SK-N-SH (cell line): ENCODE measurements at regions not wholly inside any gene's neighbourhood (a gene's known extent, or its start where the extent isn't known, plus 50 kb on each side); places are given as distances from the start of the nearest gene placed in this dataset.

ENCODE experiments used
- CTCF ChIA-PET: fragments of 300-600, 350-600 bp; formaldehyde crosslinking; extraction: SDS; loops from one replicate; lab custom pipeline; 2021; lab: Yijun Ruan, JAX
- POLR2A ChIA-PET: fragments of 350-600 bp; sonication (Branson Sonifier 250); formaldehyde crosslinking; extraction: SDS; loops from one replicate; lab custom pipeline; 2020; ENCODE audit warnings: antibody characterized with exemption, inconsistent platforms; lab: Yijun Ruan, JAX
- DNase-seq: peaks from one replicate; pipeline ENCODE4 v3.0.0; 2012
- H2AFZ ChIP-seq: fragments of 200-600 bp; sonication (generic); 2 replicates; pipeline ENCODE4 v1.8.1; 2016; ENCODE audit warnings: antibody characterized with exemption, mild to moderate bottlenecking, low read depth
- H3F3A ChIP-seq: fragments of 200-600 bp; sonication (generic); replicated peaks from 2 replicates; pipeline ENCODE3; 2016; ENCODE audit warnings: antibody characterized with exemption, mild to moderate bottlenecking; ENCODE audit not compliant: insufficient read depth
- H3K27ac ChIP-seq, 2 experiments: fragments of 200-500 bp in 1 of 2; fragments of 200-600 bp in 1 of 2; sonication (Bioruptor generic) in 1 of 2; sonication (generic), shearing (Covaris generic) in 1 of 2; 2 replicates each; pipeline versions ENCODE4 v1.5.1 to v1.6.1; 2014 to 2016; ENCODE audit warnings: low read depth in 2 of 2, inconsistent platforms in 1 of 2, low read length in 1 of 2, mild to moderate bottlenecking in 1 of 2, mixed read lengths in 1 of 2
- H3K27me3 ChIP-seq: fragments of 200-600 bp; sonication (generic), shearing (Covaris generic); 2 replicates; pipeline ENCODE4 v1.6.1; 2016; ENCODE audit warnings: mixed run types; ENCODE audit not compliant: insufficient read depth
- H3K36me3 ChIP-seq, 2 experiments: fragments of 200-500 bp in 1 of 2; fragments of 200-600 bp in 1 of 2; sonication (Bioruptor generic) in 1 of 2; sonication (generic) in 1 of 2; replicated peaks in 1 of 2; 2 replicates each; pipeline versions ENCODE3 to v1.5.1; 2014 to 2016; ENCODE audit warnings: low read length in 1 of 2, mild to moderate bottlenecking in 1 of 2; ENCODE audit not compliant: insufficient read depth in 2 of 2, control insufficient read depth in 1 of 2
- H3K4me1 ChIP-seq, 2 experiments: fragments of 200-500 bp in 1 of 2; fragments of 200-600 bp in 1 of 2; sonication (Bioruptor generic) in 1 of 2; sonication (generic), shearing (Covaris generic) in 1 of 2; 2 replicates each; pipeline versions ENCODE4 v1.5.1 to v1.6.1; 2014 to 2016; ENCODE audit warnings: low read depth in 1 of 2, low read length in 1 of 2, mixed run types in 1 of 2; ENCODE audit not compliant: insufficient read depth in 2 of 2, control insufficient read depth in 1 of 2
- H3K4me2 ChIP-seq: fragments of 200-600 bp; sonication (generic), shearing (Covaris generic); 2 replicates; pipeline ENCODE4 v1.6.1; 2017; ENCODE audit warnings: mixed run types
- H3K4me3 ChIP-seq, 2 experiments: fragments of 200-500 bp in 1 of 2; fragments of 200-600 bp in 1 of 2; sonication (Bioruptor generic) in 1 of 2; sonication (generic), shearing (Covaris generic) in 1 of 2; 2 replicates each; pipeline versions ENCODE4 v1.5.1 to v1.8.1; 2014 to 2016; ENCODE audit warnings: low read depth in 2 of 2, inconsistent platforms in 1 of 2, low read length in 1 of 2, mild to moderate bottlenecking in 1 of 2, mixed read lengths in 1 of 2, moderate library complexity in 1 of 2
- H3K79me2 ChIP-seq: fragments of 200-600 bp; sonication (generic); 2 replicates; pipeline ENCODE4 v1.8.1; 2017; ENCODE audit warnings: mild to moderate bottlenecking; ENCODE audit not compliant: insufficient read depth
- H3K9ac ChIP-seq: fragments of 200-600 bp; sonication (generic); 2 replicates; pipeline ENCODE4 v1.6.1; 2017; ENCODE audit warnings: mixed run types
- H3K9me2 ChIP-seq: fragments of 200-600 bp; sonication (generic); 2 replicates; pipeline ENCODE4 v1.6.1; 2017; ENCODE audit warnings: mixed run types
- H3K9me3 ChIP-seq: fragments of 200-600 bp; sonication (generic); 2 replicates; pipeline ENCODE4 v1.6.1; 2017; ENCODE audit warnings: mixed run types, mild to moderate bottlenecking, moderate library complexity
- H4K20me1 ChIP-seq: fragments of 200-600 bp; sonication (generic); 2 replicates; pipeline ENCODE4 v1.6.1; 2017; ENCODE audit warnings: mild to moderate bottlenecking, mixed run types; ENCODE audit not compliant: insufficient read depth
- CHD2 ChIP-seq: fragments of 150-350 bp; IDR thresholded peaks from 2 replicates; pipeline ENCODE4 v1.6.1; 2018; ENCODE audit warnings: low read length; ENCODE audit not compliant: partially characterized antibody
- CTCF ChIP-seq: fragments of 200-600 bp; sonication (generic); IDR thresholded peaks from 2 replicates; pipeline ENCODE4 v1.6.1; 2017; ENCODE audit warnings: antibody characterized with exemption, mild to moderate bottlenecking, moderate library complexity
- EP300 ChIP-seq, 2 experiments: IDR thresholded peaks; 2 replicates each; pipeline versions ENCODE4 v1.4.0 to v1.6.1; 2012; ENCODE audit warnings: borderline replicate concordance in 1 of 2, low read depth in 1 of 2, low read length in 1 of 2
- EZH2phosphoT487 ChIP-seq: fragments of 200-600 bp; sonication (generic); IDR thresholded peaks from 2 replicates; pipeline ENCODE4 v1.6.1; 2017; ENCODE audit warnings: low read depth, mixed run types, mild to moderate bottlenecking, antibody characterized with exemption, moderate library complexity, borderline replicate concordance
- FOSL2 ChIP-seq: IDR thresholded peaks from 2 replicates; pipeline ENCODE4 v1.4.0; 2012; ENCODE audit warnings: low read depth, mild to moderate bottlenecking, moderate library complexity, borderline replicate concordance
- FOXM1 ChIP-seq: IDR thresholded peaks from 2 replicates; pipeline ENCODE4 v1.4.0; 2012; ENCODE audit warnings: low read depth, mild to moderate bottlenecking
- GABPA ChIP-seq: IDR thresholded peaks from 2 replicates; pipeline ENCODE4 v1.4.0; 2012; ENCODE audit warnings: low read depth, mild to moderate bottlenecking
- GATA2 ChIP-seq: sonication (generic); formaldehyde crosslinking; IDR thresholded peaks from 2 replicates; pipeline ENCODE4 v1.5.0; 2020; ENCODE audit warnings: mild to moderate bottlenecking, missing genetic modification reagents
- JUND ChIP-seq: IDR thresholded peaks from 2 replicates; pipeline ENCODE4 v1.4.0; 2012
- MAX ChIP-seq: IDR thresholded peaks from 2 replicates; pipeline ENCODE4 v1.4.0; 2012; ENCODE audit warnings: low read depth
- MEF2A ChIP-seq: IDR thresholded peaks from 2 replicates; pipeline ENCODE4 v1.4.0; 2012; ENCODE audit warnings: low read depth, borderline replicate concordance
- MXI1 ChIP-seq: IDR thresholded peaks from 2 replicates; pipeline ENCODE4 v1.6.1; 2012; ENCODE audit warnings: mild to moderate bottlenecking, low read depth, low read length, improper control_type of control experiment
- PBX3 ChIP-seq: IDR thresholded peaks from 2 replicates; pipeline ENCODE4; 2012
- POLR2AphosphoS5 ChIP-seq: IDR thresholded peaks from 2 replicates; pipeline ENCODE4 v1.6.1; 2012; ENCODE audit warnings: low read depth, low read length
- RCOR1 ChIP-seq: fragments of 150-350 bp; IDR thresholded peaks from 2 replicates; pipeline ENCODE4 v1.6.1; 2017; ENCODE audit warnings: antibody characterized with exemption, low read length
- RFX5 ChIP-seq: IDR thresholded peaks from 2 replicates; pipeline ENCODE4 v1.6.1; 2012; ENCODE audit warnings: mild to moderate bottlenecking, improper control_type of control experiment, low read length
- SIN3A ChIP-seq: IDR thresholded peaks from 2 replicates; pipeline ENCODE4 v1.6.1; 2012; ENCODE audit warnings: low read depth, mild to moderate bottlenecking, low read length, moderate library complexity, borderline replicate concordance
- SMC3 ChIP-seq: IDR thresholded peaks from 2 replicates; pipeline ENCODE4 v1.6.1; 2012; ENCODE audit warnings: low read depth, low read length, improper control_type of control experiment
- TAF1 ChIP-seq: IDR thresholded peaks from 2 replicates; pipeline ENCODE4 v1.6.1; 2012; ENCODE audit warnings: low read depth, mild to moderate bottlenecking, low read length, moderate library complexity, borderline replicate concordance
- TEAD4 ChIP-seq: IDR thresholded peaks from 2 replicates; pipeline ENCODE4 v1.4.0; 2012; ENCODE audit warnings: mild to moderate bottlenecking, borderline replicate concordance; ENCODE audit not compliant: insufficient read depth
- USF1 ChIP-seq: IDR thresholded peaks from 2 replicates; pipeline ENCODE4 v1.4.0; 2012; ENCODE audit warnings: low read depth, borderline replicate concordance
- YY1 ChIP-seq: IDR thresholded peaks from 2 replicates; pipeline ENCODE4 v1.4.0; 2012; ENCODE audit warnings: low read depth, mild to moderate bottlenecking
- ZBTB33 ChIP-seq: IDR thresholded peaks from 2 replicates; pipeline ENCODE4 v1.4.0; 2012; ENCODE audit warnings: low read depth, borderline replicate concordance
- WGBS: methylation state at CpG from one replicate; pipeline ENCODE4 v1.1.6; 2017; ENCODE audit warnings: low lambda C conversion rate; 5-methylcytosine and 5-hydroxymethylcytosine counted together

GRCh38 chr17:15109608-15110007 is 155.5 kb downstream of the PMP22 start (continued):
- TF ChIP-seq YY1 (no peak), RCOR1 (no peak), GABPA (no peak), TAF1 (no peak)

- H3K9ac ChIP-seq, result no peak overlapping the region
- H3K27ac ChIP-seq, result no peak overlapping the region
- ChIA-PET CTCF (no interaction called here), POLR2A (no interaction called here)
- H3K9me3 ChIP-seq, result no peaks in the 10 kb centered on the region
- H3K79me2 ChIP-seq, result no peaks in the 10 kb centered on the region
- no peaks in the 10 kb centered on the region for H4K20me1 ChIP-seq
- WGBS, result 18% methylated on average over 3 of the region's 3 CpGs
- no peak for TF ChIP-seq TEAD4
- TF ChIP-seq MEF2A, result no peak
- no peak for TF ChIP-seq SIN3A
- no peak for TF ChIP-seq GATA2 (CRISPR knock-in tag)
- no peak for TF ChIP-seq GABPA
- no peak for TF ChIP-seq RCOR1
- no peak for TF ChIP-seq FOSL2
- no peak for TF ChIP-seq CHD2
- TF ChIP-seq EZH2phosphoT487, result no peak
- TF ChIP-seq RFX5, result no peak
- TF ChIP-seq SMC3, result no peak
- no peak for TF ChIP-seq YY1
- no peak for TF ChIP-seq MAX
- TF ChIP-seq MXI1, result no peak
- no peak for TF ChIP-seq USF1
- TF ChIP-seq EP300 (IDR thresholded peaks at IDR 0.05; ENCODE audit: borderline replicate concordance in 1 of 2, low read depth in 1 of 2, low read length in 1 of 2), result no peak
- no peak for TF ChIP-seq FOXM1
- no peak for DNase-seq
- no peaks in the 10 kb centered on the region; the same call in 1 of the 2 replicates for H3K27me3 ChIP-seq
- no peaks in the 10 kb centered on the region for H3F3A ChIP-seq
- H3K4me2 ChIP-seq, result no peak overlapping the region
- no peaks in the 10 kb centered on the region for H3K36me3 ChIP-seq
- H2AFZ ChIP-seq, result no peak overlapping the region
- no peaks in the 10 kb centered on the region for H3K9me2 ChIP-seq
- no peak overlapping the region for H3K4me3 ChIP-seq
- H3K4me1 ChIP-seq, result no peaks in the 10 kb centered on the region; a peak in 1 of 4 replicates
Observed at GRCh38 chr17:15108992-15109391, 156.1 kb downstream of the PMP22 start.

- ChIA-PET POLR2A (no interaction called here), CTCF (no interaction called here)
- H4K20me1 ChIP-seq, result no peaks in the 10 kb centered on the region
- H3F3A ChIP-seq, result no peaks in the 10 kb centered on the region
- no peak for TF ChIP-seq PBX3
- no peak for TF ChIP-seq CTCF
- no peak for TF ChIP-seq JUND
- TF ChIP-seq ZBTB33, result no peak
- TF ChIP-seq MXI1, result no peak
- no peak for TF ChIP-seq POLR2AphosphoS5
- H3K9me2 ChIP-seq, result no peaks in the 10 kb centered on the region
- WGBS, result 10% methylated on average over 3 of the region's 3 CpGs
- H3K36me3 ChIP-seq, result no peaks in the 10 kb centered on the region
- no peak overlapping the region for H3K27ac ChIP-seq
- H3K4me3 ChIP-seq, result no peak overlapping the region
- H3K9me3 ChIP-seq, result no peaks in the 10 kb centered on the region
- no peak overlapping the region for H3K4me2 ChIP-seq
- no peak for DNase-seq
- H3K9ac ChIP-seq, result no peak overlapping the region
- no peaks in the 10 kb centered on the region for H3K4me1 ChIP-seq
- peaks cover 5% of the 10 kb centered on the region; the same call in 1 of the 2 replicates for H3K27me3 ChIP-seq
- no peak overlapping the region for H2AFZ ChIP-seq
- H3K79me2 ChIP-seq, result no peaks in the 10 kb centered on the region
Observed at GRCh38 chr17:15106540-15106939, 158.6 kb downstream of the PMP22 start.
